Activated CD4-positive, alpha-beta memory T cell treated with anti-CD3 and anti-CD28 coated beads, Interleukin-2, amount 10 ng/mL, durations not matched to agents 7 days and 5 days (primary cell): ENCODE measurements at regions not wholly inside any gene's neighbourhood (a gene's known extent, or its start where the extent isn't known, plus 50 kb on each side); places are given as distances from the start of the nearest gene placed in this dataset.

Experiments used
- CTCF ChIA-PET: fragments of 350-600 bp; sonication (Branson Sonifier 250); formaldehyde crosslinking; loops from one replicate; lab custom pipeline; 2021; ENCODE audit warnings: antibody characterized with exemption, inconsistent platforms; lab: Charles Lee
- POLR2A ChIA-PET: fragments of 350-600 bp; sonication (Branson Sonifier 250); formaldehyde crosslinking; loops from one replicate; lab custom pipeline; 2021; ENCODE audit warnings: antibody characterized with exemption; lab: Charles Lee
- DNase-seq: peaks from one replicate; pipeline ENCODE4 v3.0.0-alpha.2; 2020
- H3K27ac Mint-ChIP-seq: one replicate; pipeline ENCODE4 v1.8.0; 2021; ENCODE audit warnings: mild to moderate bottlenecking, mixed read lengths
- H3K27me3 Mint-ChIP-seq: one replicate; pipeline ENCODE4 v1.8.0; 2021; ENCODE audit warnings: mixed read lengths
- H3K36me3 Mint-ChIP-seq: one replicate; pipeline ENCODE4 v1.8.0; 2021; ENCODE audit warnings: low read depth, mixed read lengths
- H3K4me1 Mint-ChIP-seq: one replicate; pipeline ENCODE4 v1.8.0; 2021; ENCODE audit warnings: mixed read lengths
- H3K4me3 Mint-ChIP-seq: one replicate; pipeline ENCODE4 v1.8.0; 2021; ENCODE audit warnings: mild to moderate bottlenecking, mixed read lengths
- H3K9me3 Mint-ChIP-seq: one replicate; pipeline ENCODE4 v1.8.0; 2021; ENCODE audit warnings: mixed read lengths

DNA sequence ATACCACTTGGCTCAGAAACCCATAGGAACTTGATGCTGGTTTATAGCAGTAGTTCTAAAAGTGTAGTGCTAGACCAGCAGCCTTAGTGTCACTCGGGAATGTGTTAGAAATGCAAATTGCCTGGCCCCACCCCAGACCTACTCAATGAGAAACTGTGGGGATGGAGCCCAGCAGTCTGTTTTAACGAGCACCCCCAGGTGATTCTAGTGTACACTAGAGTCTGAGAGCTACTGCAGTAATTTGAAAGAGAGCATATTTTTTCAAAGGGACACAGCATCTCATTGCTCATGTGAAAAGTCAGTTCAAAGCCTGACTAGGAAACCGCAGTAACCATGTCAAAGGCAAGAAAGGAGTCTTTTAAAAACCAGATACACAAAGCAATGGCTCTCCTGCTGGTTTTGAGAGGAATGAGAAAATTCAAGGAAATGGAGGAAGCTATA is 313.4 kb downstream of the SQOR start:
- no peak for DNase-seq
- H3K36me3 Mint-ChIP-seq = no peaks in the 10 kb centered on the region
- no peak overlapping the region for H3K27ac Mint-ChIP-seq
- no peaks in the 10 kb centered on the region for H3K4me1 Mint-ChIP-seq
- H3K27me3 Mint-ChIP-seq = no peaks in the 10 kb centered on the region
- H3K4me3 Mint-ChIP-seq = no peak overlapping the region
- no peaks in the 10 kb centered on the region for H3K9me3 Mint-ChIP-seq
- POLR2A ChIA-PET = no interaction called here
- CTCF ChIA-PET = no interaction called here

DNA sequence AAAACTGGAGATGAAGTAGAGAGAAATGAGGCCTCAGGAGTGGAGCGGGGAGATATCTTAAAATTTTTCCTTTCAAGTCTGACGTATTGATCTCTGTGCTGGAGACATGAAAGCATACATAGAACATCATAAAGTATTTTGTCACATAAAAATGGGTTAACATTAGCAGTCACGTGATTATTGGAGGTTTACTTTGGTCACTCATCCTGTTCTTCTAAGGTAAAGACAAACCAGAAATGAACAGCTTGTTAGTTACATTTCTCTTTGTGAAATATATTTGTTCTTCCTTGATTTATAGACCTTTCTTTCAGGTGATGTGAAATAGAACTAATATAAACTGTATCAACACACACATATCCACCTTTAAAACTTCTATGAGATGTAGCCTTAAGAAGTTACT is 324.1 kb downstream of the SQOR start:
- H3K9me3 Mint-ChIP-seq = peaks cover 16% of the 10 kb centered on the region
- H3K4me3 Mint-ChIP-seq = no peak overlapping the region
- CTCF ChIA-PET = no interaction called here
- H3K27me3 Mint-ChIP-seq = no peaks in the 10 kb centered on the region
- H3K4me1 Mint-ChIP-seq = no peaks in the 10 kb centered on the region
- POLR2A ChIA-PET = no interaction called here
- H3K36me3 Mint-ChIP-seq = no peaks in the 10 kb centered on the region
- H3K27ac Mint-ChIP-seq = no peak overlapping the region
- DNase-seq = no peak

DNA sequence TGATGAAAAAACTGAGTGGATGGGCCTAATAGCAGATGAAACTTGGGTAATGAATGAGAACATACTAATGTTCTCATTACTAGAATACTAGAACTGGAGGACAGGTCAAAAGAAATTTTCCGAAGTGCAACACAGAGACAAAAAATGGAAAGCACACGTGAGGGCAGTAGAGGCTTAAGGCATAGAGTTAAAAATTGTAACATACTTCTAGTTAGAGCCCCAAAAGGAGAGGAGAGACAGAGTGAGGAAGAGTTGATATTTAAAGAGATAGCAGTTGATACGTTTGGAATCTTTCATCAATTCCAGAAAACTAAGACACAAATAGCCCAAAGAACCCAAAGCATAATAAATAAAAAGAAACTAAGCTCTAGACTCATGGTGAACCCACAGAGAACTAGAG is 327.9 kb downstream of the SQOR start:
- H3K4me1 Mint-ChIP-seq = no peaks in the 10 kb centered on the region
- peaks cover 7% of the 10 kb centered on the region for H3K9me3 Mint-ChIP-seq
- POLR2A ChIA-PET = no interaction called here
- H3K36me3 Mint-ChIP-seq = no peaks in the 10 kb centered on the region
- H3K27ac Mint-ChIP-seq = no peak overlapping the region
- no peaks in the 10 kb centered on the region for H3K27me3 Mint-ChIP-seq
- no peak overlapping the region for H3K4me3 Mint-ChIP-seq
- DNase-seq = no peak
- CTCF ChIA-PET = no interaction called here

DNA sequence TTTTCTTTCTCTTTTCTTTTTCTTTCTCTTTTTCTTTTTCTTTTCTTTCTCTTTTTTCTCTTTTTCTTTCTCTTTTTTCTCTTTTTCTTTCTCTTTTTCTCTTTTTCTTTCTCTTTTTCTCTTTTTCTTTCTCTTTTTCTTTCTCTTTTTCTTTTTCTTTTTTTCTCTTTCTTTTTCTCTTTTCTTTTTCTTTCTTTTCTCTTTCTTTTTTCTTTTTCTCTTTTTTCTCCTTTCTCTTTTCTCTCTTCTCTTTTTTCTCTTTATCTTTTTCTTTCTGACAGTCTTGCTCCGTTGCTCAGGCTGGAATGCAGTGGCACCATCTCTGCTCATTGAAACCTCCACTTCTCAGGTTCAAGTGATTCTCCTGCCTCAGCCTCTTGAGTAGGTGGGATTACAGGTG is 335.7 kb downstream of the SQOR start:
- H3K4me1 Mint-ChIP-seq = no peaks in the 10 kb centered on the region
- no peak overlapping the region for H3K4me3 Mint-ChIP-seq
- CTCF ChIA-PET = no interaction called here
- H3K27me3 Mint-ChIP-seq = no peaks in the 10 kb centered on the region
- H3K36me3 Mint-ChIP-seq = no peaks in the 10 kb centered on the region
- POLR2A ChIA-PET = no interaction called here
- no peak for DNase-seq
- H3K27ac Mint-ChIP-seq = no peak overlapping the region
- H3K9me3 Mint-ChIP-seq = peaks cover 2% of the 10 kb centered on the region

DNA sequence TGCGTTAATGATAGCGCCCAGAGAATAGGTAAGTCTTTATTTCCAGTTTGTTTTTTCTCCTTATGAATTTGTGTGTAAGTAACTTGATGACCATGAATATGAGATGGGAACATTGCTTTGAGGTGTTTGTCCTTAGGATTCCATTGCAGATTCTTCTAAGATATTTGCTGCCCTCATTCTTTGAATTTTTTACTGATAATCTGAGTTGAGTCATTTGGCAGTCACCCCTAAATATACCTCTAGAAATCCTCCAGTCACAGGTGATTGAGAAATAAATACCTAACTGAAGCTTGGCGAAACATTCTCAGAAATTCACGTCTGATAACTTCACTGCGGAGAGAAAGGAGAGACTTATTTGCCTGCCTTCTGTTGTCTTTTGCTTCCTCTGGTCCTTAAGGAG is 345.5 kb downstream of the SQOR start:
- Mint-ChIP-seq H3K9me3 (no peaks in the 10 kb centered on the region), H3K27me3 (no peaks in the 10 kb centered on the region), H3K27ac (no peak overlapping the region), H3K36me3 (no peaks in the 10 kb centered on the region), H3K4me3 (no peak overlapping the region), H3K4me1 (no peaks in the 10 kb centered on the region)
- no peak for DNase-seq
- ChIA-PET CTCF (no interaction called here), POLR2A (no interaction called here)

DNA sequence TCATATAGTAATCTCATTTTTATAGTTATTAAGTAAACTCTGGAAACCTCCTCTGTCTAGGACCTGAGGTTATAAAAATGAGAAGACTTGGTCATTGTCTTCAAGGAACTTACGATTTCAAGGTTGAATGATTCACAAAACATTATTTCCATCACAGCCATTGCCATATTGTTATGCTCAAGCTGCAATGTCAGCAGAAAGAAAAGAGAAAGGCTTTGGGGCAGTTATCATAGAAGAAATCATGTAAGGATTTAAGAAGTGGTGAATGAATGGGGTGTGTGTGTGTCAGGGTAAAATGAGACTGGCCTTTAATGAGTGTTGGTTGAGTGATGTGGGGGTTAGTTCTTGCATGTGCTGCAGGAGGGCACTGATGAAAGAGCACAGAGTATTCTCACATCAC is 346.8 kb downstream of the SQOR start:
- DNase-seq = no peak
- Mint-ChIP-seq H3K4me1 (no peaks in the 10 kb centered on the region), H3K27me3 (no peaks in the 10 kb centered on the region), H3K27ac (no peak overlapping the region), H3K4me3 (no peak overlapping the region), H3K36me3 (no peaks in the 10 kb centered on the region), H3K9me3 (peaks cover 3% of the 10 kb centered on the region)
- CTCF ChIA-PET = no interaction called here
- POLR2A ChIA-PET = no interaction called here

DNA sequence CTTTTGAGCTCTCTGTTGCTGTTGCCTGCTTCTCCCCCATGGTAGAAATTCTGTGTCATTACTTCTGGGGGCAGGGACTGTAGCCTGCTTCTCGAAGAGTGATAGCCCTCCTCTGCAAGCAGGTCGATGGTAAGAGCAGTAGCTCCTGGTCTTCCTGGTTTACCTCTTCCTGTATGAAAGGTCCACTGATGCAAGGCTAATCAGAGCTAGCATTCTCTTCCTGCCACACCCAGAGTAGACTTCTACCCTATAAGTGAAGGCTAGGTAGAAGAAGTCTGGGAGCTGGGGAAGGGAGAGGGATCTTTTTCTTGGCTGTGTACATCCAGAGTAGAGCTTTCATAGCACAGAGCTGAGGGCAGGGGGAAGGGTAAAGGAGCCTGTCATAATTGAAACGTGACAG is 357.0 kb downstream of the SQOR start:
- H3K27me3 Mint-ChIP-seq = no peaks in the 10 kb centered on the region
- no peaks in the 10 kb centered on the region for H3K4me1 Mint-ChIP-seq
- H3K9me3 Mint-ChIP-seq = peaks cover 5% of the 10 kb centered on the region
- no peaks in the 10 kb centered on the region for H3K36me3 Mint-ChIP-seq
- H3K27ac Mint-ChIP-seq = no peak overlapping the region
- ChIA-PET CTCF (no interaction called here), POLR2A (no interaction called here)
- H3K4me3 Mint-ChIP-seq = no peak overlapping the region
- DNase-seq = no peak

DNA sequence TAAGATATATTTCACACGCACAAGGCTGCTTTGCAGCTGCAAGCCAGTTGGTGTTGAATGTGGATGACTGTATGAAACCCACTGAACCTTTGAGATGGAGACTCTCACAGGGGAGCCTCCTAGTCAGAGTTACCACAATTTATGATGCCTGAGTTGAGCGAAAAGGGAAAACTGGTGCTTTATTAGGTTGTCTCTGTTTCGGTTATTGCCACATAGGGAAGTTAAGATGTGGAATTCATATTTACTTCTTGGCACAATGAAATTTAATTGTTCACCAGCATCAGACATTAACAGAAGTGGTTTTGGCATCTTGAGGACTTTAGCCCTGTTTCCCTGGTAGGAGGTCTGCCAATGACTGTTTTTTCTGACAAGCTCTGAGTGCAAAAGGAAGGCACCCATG is 358.2 kb downstream of the SQOR start:
- Mint-ChIP-seq H3K36me3 (no peaks in the 10 kb centered on the region), H3K27me3 (no peaks in the 10 kb centered on the region), H3K4me3 (no peak overlapping the region), H3K27ac (no peak overlapping the region), H3K9me3 (peaks cover 5% of the 10 kb centered on the region), H3K4me1 (no peaks in the 10 kb centered on the region)
- DNase-seq = no peak
- ChIA-PET CTCF (interaction anchor here (0.7 kb wide), 1 partner anchor 284 kb away, joined by 3 read pairs; no protein-coding TSS in a partner anchor), POLR2A (no interaction called here)

DNA sequence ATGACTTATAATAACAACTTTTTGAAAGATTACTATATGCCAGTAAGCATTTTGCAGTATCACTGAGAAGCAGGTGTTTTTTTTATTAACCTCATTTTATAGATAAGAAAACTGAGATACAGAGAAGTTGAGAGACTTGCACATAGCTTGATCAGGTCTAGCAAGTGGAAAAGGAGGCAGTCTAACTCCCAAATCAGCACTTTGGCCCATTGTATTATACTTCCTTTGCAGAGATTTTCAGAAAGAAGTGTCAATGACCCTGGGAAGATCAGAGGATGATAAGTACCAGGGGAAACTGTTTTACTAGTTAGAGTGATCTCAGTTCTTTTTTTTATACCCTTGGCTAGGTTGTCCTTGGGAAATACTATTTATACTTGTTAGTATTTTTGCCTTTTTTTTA is 358.7 kb downstream of the SQOR start:
- no peak for DNase-seq
- Mint-ChIP-seq H3K9me3 (peaks cover 4% of the 10 kb centered on the region), H3K27me3 (no peaks in the 10 kb centered on the region), H3K27ac (no peak overlapping the region), H3K4me3 (no peak overlapping the region), H3K4me1 (no peaks in the 10 kb centered on the region), H3K36me3 (no peaks in the 10 kb centered on the region)
- ChIA-PET POLR2A (no interaction called here), CTCF (interaction anchor here (0.7 kb wide), 1 partner anchor 284 kb away, joined by 3 read pairs; no protein-coding TSS in a partner anchor)

DNA sequence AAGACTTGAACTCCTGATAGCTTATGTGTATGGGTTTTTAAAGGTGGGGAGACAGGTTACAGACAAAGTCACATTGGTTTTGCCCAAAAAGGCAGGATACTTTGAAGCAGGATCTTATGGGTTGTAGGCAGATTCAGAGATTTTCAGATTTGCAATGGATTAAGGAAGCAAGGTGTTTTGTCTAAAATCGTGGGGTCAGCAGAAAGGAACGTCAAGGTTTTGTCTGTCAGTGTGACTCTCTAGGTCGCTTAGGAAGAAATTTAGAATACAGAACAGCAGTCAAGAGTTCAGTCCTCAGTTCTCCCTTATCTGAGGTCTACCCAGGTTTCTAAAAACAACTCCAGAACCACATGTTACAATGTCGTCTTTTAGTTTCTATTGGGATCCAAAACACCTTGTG is 361.0 kb downstream of the SQOR start:
- Mint-ChIP-seq H3K27me3 (no peaks in the 10 kb centered on the region), H3K9me3 (peaks cover 3% of the 10 kb centered on the region), H3K4me1 (no peaks in the 10 kb centered on the region), H3K36me3 (no peaks in the 10 kb centered on the region), H3K27ac (no peak overlapping the region), H3K4me3 (no peak overlapping the region)
- ChIA-PET POLR2A (no interaction called here), CTCF (no interaction called here)
- no peak for DNase-seq

DNA sequence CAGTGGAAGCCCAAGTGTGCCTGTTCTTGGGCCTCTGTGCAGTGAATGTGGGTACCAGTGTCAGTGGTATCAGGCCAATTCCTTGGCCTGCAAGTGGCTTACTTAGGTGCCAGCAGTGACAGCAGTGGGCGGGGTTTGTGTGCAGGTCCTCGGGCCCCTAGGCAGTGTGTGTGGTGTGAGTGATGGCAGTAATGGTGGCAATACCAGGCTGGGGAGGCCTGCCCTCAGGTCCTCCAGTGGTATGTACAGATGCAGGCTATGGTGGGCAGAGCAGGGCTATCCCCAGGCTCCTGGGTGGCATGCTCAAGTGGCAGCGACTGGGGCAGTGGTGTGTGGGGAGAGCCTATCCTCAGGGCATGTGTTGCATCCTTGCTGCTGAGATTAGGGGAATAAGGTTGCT is 379.7 kb downstream of the SQOR start:
- Mint-ChIP-seq H3K9me3 (peaks cover 22% of the 10 kb centered on the region), H3K27ac (no peak overlapping the region), H3K4me1 (no peaks in the 10 kb centered on the region), H3K27me3 (no peaks in the 10 kb centered on the region), H3K36me3 (no peaks in the 10 kb centered on the region), H3K4me3 (no peak overlapping the region)
- CTCF ChIA-PET = no interaction called here
- no peak for DNase-seq
- POLR2A ChIA-PET = no interaction called here

DNA sequence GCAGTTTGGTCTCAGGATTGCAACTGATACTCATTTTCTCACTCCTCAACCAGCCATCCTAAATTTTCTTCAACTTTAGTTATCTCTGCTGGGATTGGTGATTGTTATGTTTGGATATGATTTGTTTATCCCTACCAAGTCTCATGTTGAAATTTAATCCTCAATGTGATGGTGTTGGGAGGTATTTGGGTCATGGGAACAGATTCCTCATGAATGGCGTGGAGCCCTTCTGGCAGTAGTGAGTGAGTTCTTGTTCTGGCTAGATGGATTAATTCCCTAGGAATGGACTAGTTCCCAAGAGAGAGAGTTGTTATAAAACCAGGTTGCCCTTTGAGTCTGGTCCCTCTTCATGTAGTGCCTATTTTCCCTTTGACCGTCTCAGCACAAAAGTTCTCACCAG is 399.9 kb downstream of the SQOR start:
- POLR2A ChIA-PET = no interaction called here
- CTCF ChIA-PET = no interaction called here
- H3K4me1 Mint-ChIP-seq = no peaks in the 10 kb centered on the region
- DNase-seq = no peak
- no peak overlapping the region for H3K27ac Mint-ChIP-seq
- H3K9me3 Mint-ChIP-seq = peaks cover 6% of the 10 kb centered on the region
- H3K36me3 Mint-ChIP-seq = no peaks in the 10 kb centered on the region
- no peak overlapping the region for H3K4me3 Mint-ChIP-seq
- H3K27me3 Mint-ChIP-seq = no peaks in the 10 kb centered on the region

DNA sequence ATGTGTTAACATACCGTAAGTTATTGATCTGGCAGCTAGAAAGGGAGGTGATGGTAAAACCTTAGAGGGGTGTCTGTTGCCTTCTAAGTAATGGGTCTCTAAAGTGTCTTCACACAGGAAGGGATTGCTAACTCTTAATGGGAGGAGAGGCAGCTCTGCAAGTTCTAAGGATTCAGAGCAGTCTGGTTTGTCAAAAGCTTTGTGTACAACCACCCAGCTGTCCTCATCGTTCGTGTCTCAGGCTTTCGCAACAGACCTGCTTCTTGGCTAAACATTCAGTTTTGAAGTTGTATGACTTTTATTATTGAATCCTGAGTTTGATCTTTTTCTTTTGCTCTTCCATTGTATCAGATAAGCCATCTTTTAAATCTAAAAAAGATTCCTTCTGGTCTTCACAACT is 404.9 kb downstream of the SQOR start:
- ChIA-PET CTCF (no interaction called here), POLR2A (no interaction called here)
- Mint-ChIP-seq H3K36me3 (no peaks in the 10 kb centered on the region), H3K9me3 (peaks cover 8% of the 10 kb centered on the region), H3K4me1 (no peaks in the 10 kb centered on the region), H3K4me3 (no peak overlapping the region), H3K27me3 (no peaks in the 10 kb centered on the region), H3K27ac (no peak overlapping the region)
- no peak for DNase-seq

DNA sequence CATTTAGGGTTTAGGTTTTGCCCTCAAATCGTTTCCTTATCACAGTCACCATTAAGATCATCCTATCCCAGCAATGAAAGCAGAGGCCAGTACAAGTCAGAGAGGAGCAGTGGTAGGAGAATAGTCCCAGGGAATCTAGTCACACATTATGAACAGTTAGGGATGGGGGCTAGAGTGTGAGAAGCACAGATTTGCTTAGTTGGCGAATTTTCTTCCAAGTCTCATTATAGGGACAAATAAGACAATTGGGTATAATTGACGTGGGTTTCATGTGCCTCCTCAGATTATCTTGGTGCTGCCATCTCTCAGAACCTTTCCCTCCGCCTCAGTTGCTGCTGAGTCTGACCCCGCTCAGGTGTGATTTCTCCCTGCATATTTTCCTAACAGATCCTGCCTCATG is 407.1 kb downstream of the SQOR start:
- CTCF ChIA-PET = no interaction called here
- DNase-seq = no peak
- Mint-ChIP-seq H3K4me1 (no peaks in the 10 kb centered on the region), H3K4me3 (no peak overlapping the region), H3K9me3 (peaks cover 5% of the 10 kb centered on the region), H3K36me3 (no peaks in the 10 kb centered on the region), H3K27ac (no peak overlapping the region), H3K27me3 (no peaks in the 10 kb centered on the region)
- POLR2A ChIA-PET = no interaction called here
